SIG-M5 treated with dmso at 0.1 percent for 504 hours (cell line): ENCODE measurements at regions not wholly inside any gene's neighbourhood (a gene's known extent, or its start where the extent isn't known, plus 50 kb on each side); places are given as distances from the start of the nearest gene placed in this dataset.
"Not testable (repeated sequence)": the region's sequence is repeated elsewhere in the genome, so short reads cannot be mapped to it uniquely, and the experiment has no call there.

Experiments used
- DNase-seq: peaks from one replicate; lab custom pipeline; 2025; ENCODE audit not compliant: unreplicated experiment; lab: John Stamatoyannopoulos, UW

DNA sequence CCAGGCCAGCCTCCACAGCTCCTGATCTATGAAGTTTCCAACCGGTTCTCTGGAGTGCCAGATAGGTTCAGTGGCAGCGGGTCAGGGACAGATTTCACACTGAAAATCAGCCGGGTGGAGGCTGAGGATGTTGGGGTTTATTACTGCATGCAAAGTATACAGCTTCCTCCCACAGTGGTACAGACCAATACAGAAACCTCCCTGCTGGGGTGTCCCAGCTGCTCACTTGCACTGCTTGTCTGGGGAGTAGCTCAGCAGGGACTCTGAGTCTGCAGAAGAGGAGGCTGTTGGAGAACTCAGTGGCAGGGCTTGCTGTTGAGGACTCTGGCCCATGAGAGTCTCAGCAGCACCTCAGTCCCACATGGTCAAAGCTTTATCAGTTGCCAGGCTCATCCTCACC is 1256.6 kb downstream of the RPIA start:
- not testable (repeated sequence) for DNase-seq

GRCh38 chr2:89950807-89951206 is 1259.3 kb downstream of the RPIA start:
- not testable (repeated sequence) for DNase-seq

DNA sequence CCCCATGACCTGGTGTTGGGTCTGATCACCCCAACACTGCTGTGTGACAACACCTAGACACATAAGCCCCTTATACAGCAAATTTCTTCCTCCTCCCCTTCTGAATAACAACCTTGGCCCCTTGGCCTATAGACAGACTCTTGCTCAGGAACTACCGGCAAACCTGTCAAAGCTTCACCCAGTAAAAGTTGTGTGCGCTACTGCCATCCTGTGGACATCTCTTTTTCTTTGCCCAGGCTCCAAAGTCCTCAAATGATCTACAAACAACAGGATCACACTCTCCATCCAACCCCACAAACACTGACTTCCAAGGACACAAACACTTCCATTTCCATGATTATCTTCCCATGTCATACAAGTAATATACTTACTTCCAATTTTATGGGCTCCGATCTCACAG is 1265.8 kb downstream of the RPIA start:
- peak; percentile 14 for DNase-seq

- not testable (repeated sequence) for DNase-seq
Observed at GRCh38 chr2:89959729-89960378, 1268.4 kb downstream of the RPIA start.

- not testable (repeated sequence) for DNase-seq
Observed at GRCh38 chr2:89960570-89960969, 1269.1 kb downstream of the RPIA start.

- not testable (repeated sequence) for DNase-seq
Observed at GRCh38 chr2:89968567-89968966, 1277.1 kb downstream of the RPIA start.

- not testable (repeated sequence) for DNase-seq
Observed at GRCh38 chr2:89969190-89969589, 1277.7 kb downstream of the RPIA start.

DNA sequence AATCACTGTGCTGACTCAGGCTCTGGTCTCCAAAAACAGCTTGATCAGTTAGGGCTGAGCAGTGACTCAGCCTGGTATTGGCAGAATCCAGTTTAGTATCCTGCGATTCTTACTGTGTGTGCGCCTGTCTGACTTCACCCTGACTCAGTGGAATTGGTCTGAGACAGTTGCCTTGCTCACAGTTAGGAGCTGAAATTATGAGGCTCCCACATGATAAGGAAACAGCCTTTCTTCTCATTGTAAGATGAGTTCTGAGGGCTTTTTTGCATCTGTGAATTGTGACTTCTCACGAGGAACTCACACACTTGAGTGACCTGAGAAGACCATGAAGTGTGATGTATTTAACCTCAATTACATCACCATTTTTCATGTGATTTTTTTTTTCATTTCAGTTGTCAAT is 1282.4 kb downstream of the RPIA start:
- not testable (repeated sequence) for DNase-seq

DNA sequence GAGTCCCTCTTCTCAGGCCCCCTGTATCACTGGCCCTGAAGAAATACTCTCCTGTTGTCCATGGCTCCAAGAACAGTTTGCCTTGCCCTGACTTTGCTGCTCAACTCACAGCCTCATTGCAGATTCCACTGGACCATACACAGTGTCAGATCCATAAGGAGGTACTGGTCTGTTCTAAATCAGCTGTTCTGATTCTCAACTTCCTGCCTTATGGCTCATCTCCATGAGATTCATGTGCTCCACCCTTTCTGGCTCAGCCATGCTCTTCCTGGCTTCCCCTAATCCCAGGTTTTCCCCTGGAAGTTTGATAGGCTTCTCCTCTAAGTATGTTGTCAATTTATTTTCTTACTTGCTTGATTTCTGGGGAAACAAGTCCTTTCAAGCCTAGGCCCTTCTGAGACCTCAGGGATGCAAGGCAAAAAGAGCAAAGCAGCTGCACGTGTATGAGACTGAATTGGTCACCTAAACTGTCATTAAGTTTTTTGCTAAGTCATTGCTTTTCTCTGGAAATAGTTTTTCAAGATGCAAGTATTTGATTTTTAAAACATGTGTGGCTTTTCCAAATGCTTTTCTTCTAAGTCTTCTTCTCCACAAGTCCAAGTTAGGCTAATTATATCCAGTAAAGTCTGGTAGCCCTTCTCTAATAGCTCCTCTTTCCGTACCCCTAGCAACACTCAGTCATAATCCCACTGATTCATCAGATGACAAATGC is 1288.5 kb downstream of the RPIA start:
- DNase-seq, result not testable (repeated sequence)

DNA sequence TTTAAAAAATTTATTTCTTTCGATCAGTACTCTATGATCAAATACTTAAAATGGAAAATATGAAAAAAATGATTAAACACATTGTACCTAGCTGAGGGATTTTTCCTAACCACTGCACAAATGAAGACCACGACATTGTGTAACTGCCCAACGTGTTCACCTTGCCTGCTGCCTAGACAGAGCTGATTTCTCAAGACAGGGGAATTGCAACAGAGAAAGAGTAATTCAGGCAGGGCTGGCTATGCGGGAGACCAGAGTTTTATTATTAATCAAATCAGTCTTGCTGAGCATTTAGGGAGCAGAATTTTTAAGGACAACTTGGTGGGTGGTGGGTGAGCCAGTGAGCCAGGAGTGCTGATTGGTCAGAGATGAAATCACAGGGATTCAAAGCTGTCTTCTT is 1290.8 kb downstream of the RPIA start:
- DNase-seq, result not testable (repeated sequence)

GRCh38 chr2:89985650-89986049 is 1294.2 kb downstream of the RPIA start:
- DNase-seq, result not testable (repeated sequence)

GRCh38 chr2:89986532-89986931 is 1295.1 kb downstream of the RPIA start:
- not testable (repeated sequence) for DNase-seq

GRCh38 chr2:89996779-89997178 is 1305.3 kb downstream of the RPIA start:
- DNase-seq, result not testable (repeated sequence)

DNA sequence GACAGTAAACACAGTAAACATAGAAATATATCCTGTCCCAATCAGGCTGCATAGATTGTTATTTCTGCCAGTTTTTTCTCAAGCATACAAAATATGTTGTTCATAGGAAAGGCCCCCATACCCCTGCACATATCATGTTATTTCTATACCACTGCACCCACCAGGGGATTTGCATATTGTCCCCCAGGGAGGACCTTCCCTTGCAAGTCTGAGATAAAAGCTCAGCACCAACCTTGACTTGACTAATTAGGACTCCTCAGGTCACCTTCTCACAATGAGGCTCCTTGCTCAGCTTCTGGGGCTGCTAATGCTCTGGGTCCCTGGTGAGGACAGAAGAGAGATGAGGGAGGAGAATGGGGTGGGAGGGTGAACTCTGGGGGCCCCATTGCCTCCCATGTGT is 1313.1 kb downstream of the RPIA start:
- DNase-seq, result not testable (repeated sequence)

GRCh38 chr2:90010442-90011100 is 1319.1 kb downstream of the RPIA start:
- DNase-seq, result not testable (repeated sequence)

GRCh38 chr2:90011101-90011443 is 1319.6 kb downstream of the RPIA start:
- not testable (repeated sequence) for DNase-seq

DNA sequence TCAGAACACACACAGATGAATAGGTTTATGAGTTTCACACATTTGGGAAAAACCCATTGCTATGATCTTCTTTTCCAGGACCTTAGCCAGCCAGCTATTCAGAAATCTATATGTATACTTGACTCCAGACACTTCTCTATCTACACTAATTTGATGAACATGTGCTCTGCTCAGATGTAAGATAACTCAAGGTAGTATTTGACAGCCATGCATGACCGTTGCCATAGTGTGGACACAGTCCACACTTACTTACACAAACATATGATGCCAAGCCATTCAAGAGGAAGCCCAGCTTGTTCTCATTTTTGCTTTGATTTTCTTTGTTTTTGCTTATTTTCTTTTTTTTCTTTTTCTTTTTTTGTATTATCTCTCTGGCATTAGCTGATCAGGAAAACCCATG is 1328.4 kb downstream of the RPIA start:
- DNase-seq, result not testable (repeated sequence)

DNA sequence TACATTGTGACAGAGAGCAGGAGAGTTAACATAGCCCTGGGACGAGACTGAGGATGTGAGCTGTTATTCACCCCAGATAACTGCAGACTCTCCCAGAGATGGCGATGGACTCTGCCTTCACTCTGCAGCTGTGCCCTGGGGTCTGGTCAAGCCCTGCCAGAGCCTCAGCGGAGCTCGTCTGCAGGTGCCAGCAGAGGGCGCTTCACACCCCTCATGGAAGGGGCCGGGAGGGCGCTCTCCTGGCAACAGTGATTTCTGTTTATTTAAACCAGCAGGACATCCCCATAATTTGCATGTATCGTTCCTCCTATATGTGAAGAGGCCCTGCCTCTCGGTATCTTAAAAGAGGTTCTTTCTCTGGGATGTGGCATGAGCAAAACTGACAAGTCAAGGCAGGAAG is 1329.8 kb downstream of the RPIA start:
- not testable (repeated sequence) for DNase-seq

DNA sequence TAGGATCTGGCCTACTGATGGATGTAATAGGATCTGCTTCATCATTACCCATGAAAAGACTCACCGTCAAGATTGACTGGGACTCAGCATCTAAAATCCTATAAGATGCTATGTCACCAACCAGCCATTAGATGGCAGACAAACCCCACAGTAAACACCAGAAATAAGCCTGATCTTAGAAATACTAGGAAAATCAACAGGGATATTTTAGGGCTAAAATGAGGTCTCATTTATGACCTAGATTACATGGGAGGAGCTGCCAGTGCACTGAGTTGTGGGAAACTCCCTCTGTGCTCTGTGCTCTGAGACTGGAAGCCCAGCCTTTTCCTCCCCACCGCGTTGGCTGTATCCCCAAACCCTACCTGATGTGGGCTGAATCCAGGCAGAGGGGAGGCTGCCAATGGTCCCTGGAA is 1335.8 kb downstream of the RPIA start:
- not testable (repeated sequence) for DNase-seq

DNA sequence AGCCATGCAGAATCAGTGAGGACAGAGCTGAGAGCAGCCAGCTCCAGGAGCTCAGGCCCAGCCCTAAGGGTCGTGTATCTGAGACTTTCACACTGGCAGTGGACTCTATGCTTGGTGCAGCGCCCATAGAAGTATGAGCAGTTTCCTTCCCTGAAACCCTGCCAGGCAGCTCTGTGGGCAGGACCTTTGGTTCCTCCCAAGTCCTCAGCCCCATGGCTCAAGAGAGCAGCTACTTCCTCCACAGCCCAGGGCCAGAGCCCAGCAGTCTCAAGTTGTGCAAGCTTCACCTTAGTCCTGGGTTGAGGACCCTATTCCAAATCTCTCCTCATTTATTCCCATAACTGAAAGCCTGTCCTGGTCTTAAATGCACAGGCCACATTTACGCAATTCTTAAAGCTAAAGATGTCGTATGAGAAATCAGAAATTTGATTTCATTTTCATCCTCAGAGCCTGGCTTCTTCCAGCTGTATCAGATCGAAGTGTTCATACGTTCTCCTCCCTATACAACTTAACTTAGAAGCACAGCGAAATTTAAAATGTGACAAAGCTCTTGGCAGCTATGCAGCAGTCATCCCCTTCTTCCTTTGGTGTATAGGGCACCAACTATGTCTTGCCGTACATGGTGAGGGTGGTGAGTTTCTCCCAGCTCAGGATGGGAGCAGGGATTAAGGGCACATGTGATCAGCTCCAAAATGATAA is 1337.1 kb downstream of the RPIA start:
- not testable (repeated sequence) for DNase-seq

GRCh38 chr2:90029080-90029428 is 1337.6 kb downstream of the RPIA start:
- not testable (repeated sequence) for DNase-seq
